H9 (cell line): ENCODE measurements at regions not wholly inside any gene's neighbourhood (a gene's known extent, or its start where the extent isn't known, plus 50 kb on each side); places are given as distances from the start of the nearest gene placed in this dataset.

Experiments
- DNase-seq: peaks from one replicate; pipeline ENCODE4 v3.0.0-alpha.2; 2017
- H2AFZ ChIP-seq: one replicate; pipeline ENCODE4 v1.6.1; 2013; ENCODE audit warnings: mild to moderate bottlenecking, low read length, control low read depth, moderate library complexity
- H2AK5ac ChIP-seq: 2 replicates; pipeline ENCODE4 v1.6.1; 2013; ENCODE audit warnings: low read length, control low read depth, mixed read lengths; ENCODE audit not compliant: insufficient read length
- H2BK120ac ChIP-seq: one replicate; pipeline ENCODE4 v1.6.1; 2013; ENCODE audit warnings: low read depth, mild to moderate bottlenecking, low read length, control low read depth, inconsistent platforms; ENCODE audit not compliant: poor library complexity, severe bottlenecking
- H2BK12ac ChIP-seq: 2 replicates; pipeline ENCODE4 v1.6.1; 2013; ENCODE audit warnings: low read length, control low read depth, mixed read lengths, low read depth; ENCODE audit not compliant: insufficient read length
- H2BK15ac ChIP-seq: 2 replicates; pipeline ENCODE4 v1.6.1; 2013; ENCODE audit warnings: low read depth, low read length, control low read depth
- H2BK20ac ChIP-seq: one replicate; pipeline ENCODE4 v1.6.1; 2013; ENCODE audit warnings: low read depth, mild to moderate bottlenecking, low read length, control low read depth, inconsistent platforms; ENCODE audit not compliant: poor library complexity, severe bottlenecking
- H2BK5ac ChIP-seq: 2 replicates; pipeline ENCODE4 v1.6.1; 2013; ENCODE audit warnings: low read length, control low read depth, mixed read lengths; ENCODE audit not compliant: insufficient read length
- H3K14ac ChIP-seq: 2 replicates; pipeline ENCODE4 v1.6.1; 2013; ENCODE audit warnings: low read length, control low read depth; ENCODE audit not compliant: insufficient read depth
- H3K18ac ChIP-seq: 2 replicates; pipeline ENCODE4 v1.6.1; 2013; ENCODE audit warnings: low read depth, mild to moderate bottlenecking, mixed read lengths, low read length, control low read depth; ENCODE audit not compliant: insufficient read length
- H3K23ac ChIP-seq: 2 replicates; pipeline ENCODE4 v1.6.1; 2013; ENCODE audit warnings: low read length, control low read depth, mixed read lengths, low read depth; ENCODE audit not compliant: insufficient read length
- H3K23me2 ChIP-seq: 2 replicates; pipeline ENCODE4 v1.6.1; 2013; ENCODE audit warnings: low read depth, mild to moderate bottlenecking, mixed read lengths, low read length, control low read depth; ENCODE audit not compliant: insufficient read length, poor library complexity, severe bottlenecking
- H3K27ac ChIP-seq: 2 replicates; pipeline ENCODE4 v1.5.1; 2013; ENCODE audit warnings: low read length, control low read depth, mixed read lengths, low read depth; ENCODE audit not compliant: insufficient read length
- H3K27me3 ChIP-seq: 2 replicates; pipeline ENCODE4 v1.6.1; 2013; ENCODE audit warnings: low read length, control low read depth, inconsistent platforms; ENCODE audit not compliant: insufficient read depth
- H3K4ac ChIP-seq: 2 replicates; pipeline ENCODE4 v1.6.1; 2013; ENCODE audit warnings: low read depth, mild to moderate bottlenecking, control low read depth, inconsistent platforms, low read length, moderate library complexity
- H3K4me1 ChIP-seq: 2 replicates; pipeline ENCODE4 v1.6.1; 2013; ENCODE audit warnings: low read length, control low read depth, inconsistent platforms; ENCODE audit not compliant: insufficient read depth
- H3K4me2 ChIP-seq: 2 replicates; pipeline ENCODE4 v1.6.1; 2013; ENCODE audit warnings: low read length, control low read depth, mixed read lengths; ENCODE audit not compliant: insufficient read length, insufficient read depth
- H3K56ac ChIP-seq: 2 replicates; pipeline ENCODE4 v1.6.1; 2013; ENCODE audit warnings: low read depth, mild to moderate bottlenecking, mixed read lengths, low read length, control low read depth; ENCODE audit not compliant: insufficient read length
- H3K79me1 ChIP-seq: 2 replicates; pipeline ENCODE4 v1.6.1; 2013; ENCODE audit warnings: low read depth, mild to moderate bottlenecking, moderate library complexity, low read length, control low read depth, inconsistent platforms; ENCODE audit not compliant: insufficient read depth, poor library complexity, severe bottlenecking
- H3K79me2 ChIP-seq: 2 replicates; pipeline ENCODE4 v1.6.1; 2013; ENCODE audit warnings: low read length, control low read depth, inconsistent platforms; ENCODE audit not compliant: insufficient read depth
- H3K9ac ChIP-seq: 2 replicates; pipeline ENCODE4 v1.6.1; 2013; ENCODE audit warnings: low read length, control low read depth, mixed read lengths; ENCODE audit not compliant: insufficient read length; ENCODE audit errors: extremely low read depth
- H3K9me3 ChIP-seq: one replicate; pipeline ENCODE4 v1.6.1; 2013; ENCODE audit warnings: low read depth, low read length, inconsistent platforms; ENCODE audit not compliant: control insufficient read depth
- H3T11ph ChIP-seq: one replicate; pipeline ENCODE4 v1.6.1; 2013; ENCODE audit warnings: mild to moderate bottlenecking, low read length, control low read depth, inconsistent platforms
- H4K20me1 ChIP-seq: one replicate; pipeline ENCODE4 v1.6.1; 2013; ENCODE audit not compliant: control insufficient read depth, insufficient read length, insufficient read depth
- H4K5ac ChIP-seq: 2 replicates; pipeline ENCODE4 v1.6.1; 2013; ENCODE audit warnings: low read depth, mild to moderate bottlenecking, mixed read lengths, low read length, control low read depth; ENCODE audit not compliant: insufficient read length
- H4K8ac ChIP-seq: replicated peaks from 2 replicates; pipeline ENCODE4 v1.6.1; 2013; ENCODE audit warnings: low read length, control low read depth, mixed read lengths, low read depth; ENCODE audit not compliant: insufficient read length
- H4K91ac ChIP-seq: 2 replicates; pipeline ENCODE4 v1.6.1; 2013; ENCODE audit warnings: low read depth, mild to moderate bottlenecking, moderate library complexity, mixed read lengths, low read length, control low read depth; ENCODE audit not compliant: insufficient read length
- H3K27ac Mint-ChIP-seq, 3 experiments: 2 replicates in 2 of 3; 3 replicates in 1 of 3; pipeline ENCODE4 v1.8.0; 2020 to 2021; ENCODE audit warnings: mixed read lengths in 3 of 3, mild to moderate bottlenecking in 1 of 3, moderate library complexity in 1 of 3
- H3K27me3 Mint-ChIP-seq: 2 replicates; pipeline ENCODE4 v1.8.0; 2021; ENCODE audit warnings: low read depth, mild to moderate bottlenecking, moderate library complexity, mixed read lengths
- H3K36me3 Mint-ChIP-seq, 3 experiments: 2 replicates in 2 of 3; 3 replicates in 1 of 3; pipeline ENCODE4 v1.8.0; 2020 to 2021; ENCODE audit warnings: low read depth in 3 of 3, mixed read lengths in 3 of 3; ENCODE audit not compliant: insufficient read depth in 1 of 3
- H3K4me1 Mint-ChIP-seq, 2 experiments: 2 replicates each; pipeline ENCODE4 v1.8.0; 2020; ENCODE audit warnings: mixed read lengths in 2 of 2
- H3K4me3 Mint-ChIP-seq, 2 experiments: 2 replicates in 1 of 2; 3 replicates in 1 of 2; pipeline ENCODE4 v1.8.0; 2020 to 2021; ENCODE audit warnings: mild to moderate bottlenecking in 2 of 2, mixed read lengths in 2 of 2, moderate library complexity in 1 of 2
- H3K9me3 Mint-ChIP-seq, 2 experiments: 2 replicates in 1 of 2; 3 replicates in 1 of 2; pipeline ENCODE4 v1.8.0; 2020; ENCODE audit warnings: mild to moderate bottlenecking in 2 of 2, mixed read lengths in 2 of 2, moderate library complexity in 1 of 2
- CTCF ChIP-seq: fragments of 200-600 bp; sonication (generic); conservative IDR thresholded peaks from 3 replicates; pipeline ENCODE4 v1.8.0; 2021; ENCODE audit warnings: antibody characterized with exemption, mild to moderate bottlenecking
- WGBS: extraction: QIAGEN DNeasy Blood & Tissue Kit; methylation state at CpG from one replicate; pipeline ENCODE4 v1.1.7; 2013; ENCODE audit warnings: missing lambda C conversion rate, low lambda C conversion rate, mixed read lengths; ENCODE audit not compliant: insufficient read length; ENCODE audit errors: extremely low coverage; 5-methylcytosine and 5-hydroxymethylcytosine counted together

GRCh38 chr10:31593124-31593523 lies 274.1 kb downstream of the ZEB1 start:
- Histone ChIP-seq H3K27ac (no peak overlapping the region), H3K23me2 (no peaks in the 10 kb centered on the region), H3K4ac (no peak overlapping the region), H3K9me3 (no peaks in the 10 kb centered on the region), H3K56ac (no peak overlapping the region), H3K79me2 (no peaks in the 10 kb centered on the region), H2AFZ (no peak overlapping the region), H3K14ac (no peak overlapping the region), H3K79me1 (no peaks in the 10 kb centered on the region), H4K20me1 (no peaks in the 10 kb centered on the region), H3T11ph (no peak overlapping the region), H2BK15ac (no peak overlapping the region), H2BK120ac (no peak overlapping the region), H4K91ac (no peak overlapping the region), H2AK5ac (no peak overlapping the region), H3K27me3 (no peaks in the 10 kb centered on the region), H3K18ac (no peak overlapping the region), H2BK5ac (no peak overlapping the region), H3K4me1 (no peaks in the 10 kb centered on the region), H3K9ac (no peak overlapping the region), H3K4me2 (no peak overlapping the region), H3K23ac (no peak overlapping the region), H2BK20ac (no peak overlapping the region), H4K8ac (no peak overlapping the region), H2BK12ac (no peak overlapping the region), H4K5ac (no peak overlapping the region)
- DNase-seq = no peak
- Mint-ChIP-seq H3K9me3 (peaks cover 10 to 12% of the 10 kb centered on the region in 2 experiments), H3K4me1 (peaks cover 2 to 12% of the 10 kb centered on the region in 2 experiments), H3K4me3 (no peak overlapping the region), H3K27me3 (no peaks in the 10 kb centered on the region; the same call in 1 of the 2 replicates), H3K36me3 (peaks cover 0 to 2% (median 0%) of the 10 kb centered on the region in 3 experiments; a peak in 2 of 7 replicates), H3K27ac (no peak overlapping the region)
- TF ChIP-seq CTCF = no peak
- WGBS = no CpG with 5 or more reads among the region's 2 CpGs
